Bronchial epithelial cell (primary cell): ENCODE measurements at regions not wholly inside any gene's neighbourhood (a gene's known extent, or its start where the extent isn't known, plus 50 kb on each side); places are given as distances from the start of the nearest gene placed in this dataset.
"Not testable (repeated sequence)": the region's sequence is repeated elsewhere in the genome, so short reads cannot be mapped to it uniquely, and the experiment has no call there.

Experiments used
- DNase-seq: peaks from one replicate; pipeline ENCODE4 v3.0.0-alpha.2; 2010; ENCODE audit warnings: low read depth
- FAIRE-seq: peaks from 2 replicates; lab custom pipeline; 2011; peaks lifted over from hg19 to GRCh38; lab: Jason Lieb, UNC
- H3K27me3 ChIP-seq: 2 replicates; pipeline ENCODE4 v1.5.1; 2011; ENCODE audit warnings: low read length; ENCODE audit not compliant: control insufficient read depth, insufficient read depth
- H3K36me3 ChIP-seq: 2 replicates; pipeline ENCODE4 v1.5.1; 2011; ENCODE audit warnings: low read length; ENCODE audit not compliant: control insufficient read depth, insufficient read depth
- H3K4me3 ChIP-seq: 2 replicates; pipeline ENCODE4 v1.5.1; 2011; ENCODE audit warnings: mild to moderate bottlenecking, low read depth, low read length, control low read depth

GRCh38 chr21:9036966-9037587 lies 1484.3 kb upstream of the TPTE start:
- not testable (repeated sequence) for DNase-seq

GRCh38 chr21:9037588-9038544 lies 1483.5 kb upstream of the TPTE start:
- FAIRE-seq, H3K36me3 ChIP-seq, H3K27me3 ChIP-seq, DNase-seq, H3K4me3 ChIP-seq: not testable (repeated sequence)

More at GRCh38 chr21:9036966-9037587, 1484.3 kb upstream of the TPTE start:
- not testable (repeated sequence) for H3K4me3 ChIP-seq, H3K27me3 ChIP-seq, H3K36me3 ChIP-seq
- FAIRE-seq = peak; percentile 97

DNA sequence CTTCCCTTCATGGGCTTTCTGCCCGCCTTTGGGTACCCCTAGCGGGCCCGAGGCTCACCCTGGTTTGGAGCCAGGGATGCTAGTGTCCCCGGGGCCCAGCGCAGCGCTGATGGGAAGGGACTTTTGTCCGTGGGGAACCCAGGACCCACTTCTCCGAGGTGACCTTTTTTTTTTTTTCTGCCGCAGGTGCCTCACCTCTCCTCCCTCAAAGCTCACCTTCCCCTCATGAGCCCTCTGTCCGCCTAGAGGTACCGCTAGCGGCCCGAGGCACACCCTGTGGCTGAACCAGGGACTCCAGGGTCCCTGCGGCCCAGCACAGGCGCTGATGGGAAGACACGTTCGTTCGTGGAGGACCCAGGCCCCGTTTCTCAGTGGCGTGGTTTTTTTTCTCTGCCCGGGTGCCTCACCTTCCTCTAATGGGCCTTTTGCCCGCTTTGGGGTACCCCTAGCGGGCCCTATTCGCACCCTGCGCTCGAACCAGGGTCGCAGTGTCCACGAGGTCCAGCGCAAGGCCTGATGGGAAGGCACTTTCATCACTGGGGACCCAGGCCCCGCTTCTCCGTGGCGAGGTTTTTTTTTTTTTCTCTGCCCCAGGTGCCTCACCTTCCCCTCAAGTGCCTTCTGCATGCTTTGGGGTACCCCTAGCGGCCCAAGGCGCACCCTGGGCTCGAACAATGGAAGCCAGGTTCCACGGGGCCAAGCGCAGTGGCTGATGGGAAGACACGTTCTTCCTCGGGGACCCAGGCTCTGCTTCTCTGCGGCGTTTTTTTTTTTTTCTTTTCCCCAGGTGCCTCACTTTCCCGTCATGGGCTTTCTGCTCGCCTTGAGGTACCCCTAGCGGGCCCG lies 1481.6 kb upstream of the TPTE start:
- not testable (repeated sequence) for H3K27me3 ChIP-seq, DNase-seq, H3K4me3 ChIP-seq, H3K36me3 ChIP-seq
- FAIRE-seq = peak; percentile 73

- not testable (repeated sequence) for DNase-seq, H3K27me3 ChIP-seq, H3K36me3 ChIP-seq, H3K4me3 ChIP-seq
- FAIRE-seq = peak; percentile 36
Observed at GRCh38 chr21:9040406-9040805, 1481.0 kb upstream of the TPTE start.

GRCh38 chr21:9041175-9041948 lies 1480.0 kb upstream of the TPTE start:
- DNase-seq, H3K36me3 ChIP-seq, FAIRE-seq, H3K27me3 ChIP-seq, H3K4me3 ChIP-seq: not testable (repeated sequence)

DNA sequence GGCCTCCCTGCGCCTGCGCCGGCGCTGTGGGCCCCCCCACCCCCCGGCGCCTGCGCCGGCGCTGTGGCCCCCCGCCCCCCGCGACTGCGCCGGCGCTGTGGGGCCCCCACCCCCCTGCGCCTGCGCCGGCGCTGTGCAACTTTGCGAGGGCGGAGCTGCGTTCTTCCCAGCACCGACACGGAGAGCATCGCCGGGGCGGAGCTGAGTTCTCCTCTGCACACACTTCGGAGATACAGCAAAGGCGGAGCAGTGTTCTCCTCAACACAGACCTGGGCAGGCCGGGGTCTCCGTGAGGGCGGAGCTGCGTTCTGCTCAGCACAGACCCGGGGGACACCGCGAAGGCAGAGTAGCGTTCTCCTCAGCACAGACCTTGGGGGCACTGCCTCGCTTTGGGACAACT lies 1478.3 kb upstream of the TPTE start:
- DNase-seq, H3K4me3 ChIP-seq, FAIRE-seq, H3K27me3 ChIP-seq, H3K36me3 ChIP-seq: not testable (repeated sequence)

- DNase-seq, H3K36me3 ChIP-seq, FAIRE-seq, H3K4me3 ChIP-seq, H3K27me3 ChIP-seq: not testable (repeated sequence)
Observed at GRCh38 chr21:9046870-9047269, 1474.5 kb upstream of the TPTE start.

- not testable (repeated sequence) for FAIRE-seq, H3K27me3 ChIP-seq
Observed at GRCh38 chr21:9067515-9067914, 1453.9 kb upstream of the TPTE start.

DNA sequence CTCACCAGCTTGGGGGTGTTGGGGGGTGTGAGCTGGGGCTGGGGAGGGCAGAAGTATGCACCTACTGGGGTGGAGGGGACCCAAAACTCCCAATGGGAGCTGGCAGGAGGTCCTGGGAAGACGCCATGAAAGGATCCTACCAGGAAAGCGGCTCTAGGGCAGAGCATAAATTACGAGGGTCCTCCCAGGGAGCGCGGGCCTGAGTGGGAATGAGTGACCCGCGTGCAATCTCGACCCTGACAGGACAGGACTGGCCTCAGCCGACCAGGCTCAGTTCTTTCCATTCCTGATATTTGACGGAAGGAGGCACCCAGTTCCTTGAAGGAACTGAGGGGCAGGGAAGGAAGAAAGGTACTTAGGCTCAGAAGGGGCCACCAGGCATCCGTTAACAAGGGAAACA lies 1452.8 kb upstream of the TPTE start:
- FAIRE-seq, H3K27me3 ChIP-seq, H3K4me3 ChIP-seq, H3K36me3 ChIP-seq, DNase-seq: not testable (repeated sequence)

More at GRCh38 chr21:9067515-9067914, 1453.9 kb upstream of the TPTE start:
- DNase-seq, H3K4me3 ChIP-seq, H3K36me3 ChIP-seq: not testable (repeated sequence)

DNA sequence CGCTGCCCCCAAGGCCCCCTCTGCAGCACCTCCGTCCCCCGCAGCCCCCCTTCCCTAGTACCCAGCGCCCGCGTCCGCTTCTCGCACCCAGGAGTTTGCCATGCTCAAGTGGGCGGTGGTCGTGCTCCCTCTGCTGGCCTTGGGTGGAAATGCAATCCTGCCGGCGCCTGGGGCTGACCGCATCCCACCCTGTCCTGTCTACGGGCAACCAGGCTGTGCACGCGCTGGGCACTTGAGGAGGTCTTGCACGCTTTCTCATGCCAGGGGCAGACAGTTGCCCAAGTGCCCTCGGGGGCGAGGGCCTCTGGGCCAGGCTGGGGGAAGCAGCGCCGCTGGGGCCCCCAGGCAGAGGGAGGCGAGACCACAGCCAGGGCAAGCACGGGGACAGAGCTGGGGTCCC lies 1450.7 kb upstream of the TPTE start:
- DNase-seq, H3K36me3 ChIP-seq, H3K27me3 ChIP-seq, H3K4me3 ChIP-seq: not testable (repeated sequence)
- FAIRE-seq = peak; percentile 62

GRCh38 chr21:9073010-9073409 lies 1448.4 kb upstream of the TPTE start:
- not testable (repeated sequence) for H3K4me3 ChIP-seq, DNase-seq, H3K27me3 ChIP-seq, H3K36me3 ChIP-seq, FAIRE-seq

- H3K27me3 ChIP-seq, H3K4me3 ChIP-seq, H3K36me3 ChIP-seq, DNase-seq, FAIRE-seq: not testable (repeated sequence)
Observed at GRCh38 chr21:9074772-9075171, 1446.6 kb upstream of the TPTE start.

DNA sequence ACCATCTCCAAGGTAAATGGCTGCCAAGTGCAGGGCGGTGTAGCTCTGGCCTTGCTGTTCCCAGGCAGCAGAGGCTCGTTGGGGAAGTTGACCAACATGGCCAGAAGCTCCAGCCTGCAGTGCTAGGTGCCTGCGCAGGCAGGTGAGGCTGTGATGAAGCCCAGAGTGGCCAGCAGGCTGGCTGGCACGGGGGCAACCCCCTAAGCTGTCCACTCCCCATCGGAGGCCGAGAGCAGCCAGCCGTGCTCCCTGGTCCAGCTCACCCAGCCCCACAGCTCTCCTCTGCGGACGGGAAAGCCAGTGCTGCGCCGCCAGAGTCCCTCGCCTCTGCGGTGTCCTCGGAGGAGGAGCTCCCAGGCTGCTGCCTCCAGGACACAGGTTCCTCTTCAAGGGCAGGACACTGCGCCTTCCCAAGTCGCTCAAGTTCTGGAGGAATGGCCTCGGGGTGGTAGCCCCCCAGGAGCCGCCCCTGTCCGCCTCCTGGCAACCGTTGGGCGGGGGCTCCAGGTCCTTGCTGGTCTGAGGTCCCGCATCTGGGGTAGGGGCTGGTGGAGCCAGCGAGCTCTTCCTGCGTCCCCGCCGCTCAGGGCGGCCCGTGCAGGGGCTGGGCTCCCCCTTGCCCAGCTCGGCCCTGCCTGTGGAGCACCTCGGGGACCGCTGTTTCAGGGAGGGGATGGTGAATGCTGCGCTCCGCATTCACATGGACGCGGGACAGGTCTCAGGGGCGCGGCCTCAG lies 1438.1 kb upstream of the TPTE start:
- not testable (repeated sequence) for H3K36me3 ChIP-seq, DNase-seq, H3K4me3 ChIP-seq, H3K27me3 ChIP-seq, FAIRE-seq
